HCT116 (cell line): ENCODE measurements at regions not wholly inside any gene's neighbourhood (a gene's known extent, or its start where the extent isn't known, plus 50 kb on each side); places are given as distances from the start of the nearest gene placed in this dataset.
"Not testable (repeated sequence)": the region's sequence is repeated elsewhere in the genome, so short reads cannot be mapped to it uniquely, and the experiment has no call there.

Experiments
- ATAC-seq: fragments of 200-7000 bp; cut with Tn5 transposase; 2 replicates; pipeline ENCODE4 v1.9.1; 2020; ENCODE audit warnings: mild to moderate bottlenecking, moderate library complexity
- BruUV-seq: library from RNA; stranded (reverse); fragments of 400-500 nt; replicated peaks from 2 replicates; lab custom pipeline; 2021; lab: Mats Ljungman, UMichigan
- CTCF ChIA-PET: fragments of 300-600 bp; sonication (Branson Sonifier 250); formaldehyde crosslinking; loops from one replicate; lab custom pipeline; 2021; ENCODE audit warnings: antibody characterized with exemption; lab: Charles Lee
- POLR2A ChIA-PET: fragments of 300-600, 350-600 bp; sonication (Branson Sonifier 250); formaldehyde crosslinking; loops from one replicate; lab custom pipeline; 2021; ENCODE audit warnings: antibody characterized with exemption; lab: Charles Lee
- RAD21 ChIA-PET, 2 experiments: fragments of 300-600 bp; sonication (Branson Sonifier 250); formaldehyde crosslinking; loops; one replicate each; lab custom pipeline; 2023; ENCODE audit warnings: low total read pairs in 2 of 2; ENCODE audit not compliant: uncharacterized antibody in 2 of 2, unreplicated experiment in 2 of 2, low non-redundant PET in 1 of 2; lab: Charles Lee
- DNase-seq: peaks from one replicate; pipeline ENCODE4 v3.0.0-alpha.2; 2010; ENCODE audit warnings: low read depth, low spot score
- H2AFZ ChIP-seq: fragments of 200-600 bp; shearing (Covaris generic), sonication (generic); 2 replicates; pipeline ENCODE4 v1.6.1; 2017; ENCODE audit warnings: low read depth, mixed run types, mixed read lengths, antibody characterized with exemption, low read length; ENCODE audit not compliant: poor library complexity, severe bottlenecking
- H3K27ac ChIP-seq: 2 replicates; pipeline ENCODE4 v1.5.1; 2012; ENCODE audit warnings: low read depth, low read length
- H3K27me3 ChIP-seq: fragments of 200-600 bp; sonication (generic); 2 replicates; pipeline ENCODE4 v1.6.1; 2016; ENCODE audit warnings: mixed run types, low read length, mixed read lengths; ENCODE audit not compliant: insufficient read depth
- H3K36me3 ChIP-seq, 2 experiments: fragments of 200-500 bp in 1 of 2; fragments of 200-600 bp in 1 of 2; sonication (Bioruptor generic) in 1 of 2; sonication (generic) in 1 of 2; 2 replicates each; pipeline versions ENCODE4 v1.5.1 to v1.6.1; 2014 to 2016; ENCODE audit warnings: low read length in 2 of 2, inconsistent platforms in 1 of 2, mixed read lengths in 1 of 2, mixed run types in 1 of 2; ENCODE audit not compliant: insufficient read depth in 2 of 2, control insufficient read depth in 1 of 2
- H3K4me1 ChIP-seq, 2 experiments: fragments of 200-600 bp in 1 of 2; sonication (generic) in 1 of 2; 2 replicates each; pipeline versions ENCODE4 v1.5.1 to v1.6.1; 2012 to 2017; ENCODE audit warnings: low read length in 2 of 2, inconsistent platforms in 1 of 2, mild to moderate bottlenecking in 1 of 2, mixed read lengths in 1 of 2, mixed run types in 1 of 2, moderate library complexity in 1 of 2; ENCODE audit not compliant: insufficient read depth in 2 of 2, control insufficient read depth in 1 of 2
- H3K4me2 ChIP-seq: fragments of 200-600 bp; sonication (generic); 2 replicates; pipeline ENCODE4 v1.6.1; 2017; ENCODE audit warnings: mixed run types, low read length, mixed read lengths
- H3K4me3 ChIP-seq, 2 experiments: fragments of 200-600 bp in 1 of 2; sonication (generic) in 1 of 2; replicated peaks in 1 of 2; 2 replicates each; pipeline ENCODE4 v1.5.1; 2011 to 2016; ENCODE audit warnings: low read length in 2 of 2, control low read depth in 1 of 2, low read depth in 1 of 2, mild to moderate bottlenecking in 1 of 2, mixed read lengths in 1 of 2, mixed run types in 1 of 2
- H3K79me2 ChIP-seq: fragments of 200-600 bp; sonication (generic); 2 replicates; pipeline ENCODE4 v1.6.1; 2017; ENCODE audit warnings: mild to moderate bottlenecking, mixed run types, low read length, moderate library complexity, mixed read lengths; ENCODE audit not compliant: insufficient read depth
- H3K9ac ChIP-seq: fragments of 200-600 bp; sonication (generic); 2 replicates; pipeline ENCODE4 v1.6.1; 2016; ENCODE audit warnings: low read length, mixed read lengths
- H3K9me2 ChIP-seq: fragments of 200-600 bp; sonication (generic), shearing (Covaris generic); 2 replicates; pipeline ENCODE4 v1.6.1; 2017; ENCODE audit warnings: mixed run types, mild to moderate bottlenecking, moderate library complexity; ENCODE audit not compliant: insufficient read depth
- H3K9me3 ChIP-seq, 2 experiments: fragments of 200-500 bp in 1 of 2; fragments of 200-600 bp in 1 of 2; sonication (Bioruptor generic) in 1 of 2; sonication (generic) in 1 of 2; 2 replicates each; pipeline ENCODE4 v1.6.1; 2014 to 2017; ENCODE audit warnings: low read length in 2 of 2, mixed read lengths in 2 of 2, inconsistent platforms in 1 of 2, low read depth in 1 of 2, mild to moderate bottlenecking in 1 of 2, mixed run types in 1 of 2, moderate library complexity in 1 of 2; ENCODE audit not compliant: control insufficient read depth in 1 of 2, insufficient read depth in 1 of 2
- H4K20me1 ChIP-seq: fragments of 200-600 bp; sonication (generic), shearing (Covaris generic); 2 replicates; pipeline ENCODE4 v1.6.1; 2017; ENCODE audit warnings: mixed run types, mild to moderate bottlenecking, moderate library complexity; ENCODE audit not compliant: insufficient read depth
- CBX3 ChIP-seq: IDR thresholded peaks from 2 replicates; pipeline ENCODE4 v1.6.1; 2012; ENCODE audit warnings: low read depth
- EZH2 ChIP-seq: fragments of 200-600 bp; sonication (generic); IDR thresholded peaks from 2 replicates; pipeline ENCODE4 v1.6.1; 2017; ENCODE audit warnings: antibody characterized with exemption, mixed run types
- POLR2AphosphoS5 ChIP-seq: IDR thresholded peaks from 2 replicates; pipeline ENCODE4 v1.6.1; 2011; ENCODE audit warnings: mild to moderate bottlenecking, low read depth, low read length, moderate library complexity
- SRF ChIP-seq: IDR thresholded peaks from 2 replicates; pipeline ENCODE4 v1.6.1; 2012; ENCODE audit warnings: low read depth
- intact Hi-C: fragments of 100-400 bp; cut with micrococcal nuclease; formaldehyde crosslinking; loops from 2 replicates; pipeline ENCODE4 v1.10.0; 2022
- TF ChIP-seq, protein P1 (sequence below): IDR thresholded peaks from 2 replicates; pipeline ENCODE4 v1.6.1; 2012; ENCODE audit warnings: low read depth
- TF ChIP-seq, protein P2 (sequence below), 3 experiments: fragments of 200-600 bp in 1 of 3; sonication (generic) in 1 of 3; IDR thresholded peaks in 2 of 3; conservative IDR thresholded peaks in 1 of 3; 2 replicates each; pipeline ENCODE4 v1.5.1; 2012 to 2017; ENCODE audit warnings: low read depth in 2 of 3, low read length in 2 of 3, antibody characterized with exemption in 1 of 3, borderline replicate concordance in 1 of 3, control low read depth in 1 of 3, mild to moderate bottlenecking in 1 of 3, mixed read lengths in 1 of 3, mixed run types in 1 of 3, moderate library complexity in 1 of 3; ENCODE audit not compliant: insufficient read depth in 1 of 3

- TF ChIP-seq, protein P1, sequence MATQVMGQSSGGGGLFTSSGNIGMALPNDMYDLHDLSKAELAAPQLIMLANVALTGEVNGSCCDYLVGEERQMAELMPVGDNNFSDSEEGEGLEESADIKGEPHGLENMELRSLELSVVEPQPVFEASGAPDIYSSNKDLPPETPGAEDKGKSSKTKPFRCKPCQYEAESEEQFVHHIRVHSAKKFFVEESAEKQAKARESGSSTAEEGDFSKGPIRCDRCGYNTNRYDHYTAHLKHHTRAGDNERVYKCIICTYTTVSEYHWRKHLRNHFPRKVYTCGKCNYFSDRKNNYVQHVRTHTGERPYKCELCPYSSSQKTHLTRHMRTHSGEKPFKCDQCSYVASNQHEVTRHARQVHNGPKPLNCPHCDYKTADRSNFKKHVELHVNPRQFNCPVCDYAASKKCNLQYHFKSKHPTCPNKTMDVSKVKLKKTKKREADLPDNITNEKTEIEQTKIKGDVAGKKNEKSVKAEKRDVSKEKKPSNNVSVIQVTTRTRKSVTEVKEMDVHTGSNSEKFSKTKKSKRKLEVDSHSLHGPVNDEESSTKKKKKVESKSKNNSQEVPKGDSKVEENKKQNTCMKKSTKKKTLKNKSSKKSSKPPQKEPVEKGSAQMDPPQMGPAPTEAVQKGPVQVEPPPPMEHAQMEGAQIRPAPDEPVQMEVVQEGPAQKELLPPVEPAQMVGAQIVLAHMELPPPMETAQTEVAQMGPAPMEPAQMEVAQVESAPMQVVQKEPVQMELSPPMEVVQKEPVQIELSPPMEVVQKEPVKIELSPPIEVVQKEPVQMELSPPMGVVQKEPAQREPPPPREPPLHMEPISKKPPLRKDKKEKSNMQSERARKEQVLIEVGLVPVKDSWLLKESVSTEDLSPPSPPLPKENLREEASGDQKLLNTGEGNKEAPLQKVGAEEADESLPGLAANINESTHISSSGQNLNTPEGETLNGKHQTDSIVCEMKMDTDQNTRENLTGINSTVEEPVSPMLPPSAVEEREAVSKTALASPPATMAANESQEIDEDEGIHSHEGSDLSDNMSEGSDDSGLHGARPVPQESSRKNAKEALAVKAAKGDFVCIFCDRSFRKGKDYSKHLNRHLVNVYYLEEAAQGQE, result no peak
- no peak for TF ChIP-seq SRF
Measured at GRCh38 chr7:115328018-115328417, 406.1 kb downstream of the MDFIC start (continued).

- no peak overlapping the region for H3K4me2 ChIP-seq
- no peaks in the 10 kb centered on the region for H3K4me1 ChIP-seq
- H3K27me3 ChIP-seq, result no peaks in the 10 kb centered on the region
- ChIA-PET RAD21 (no interaction called here), POLR2A (no interaction called here), CTCF (no interaction called here)
- ATAC-seq (no peak), DNase-seq (no peak)
- H3K9me3 ChIP-seq, result no peaks in the 10 kb centered on the region
- H3K79me2 ChIP-seq, result no peaks in the 10 kb centered on the region
- TF ChIP-seq SRF (no peak), EZH2 (no peak)
- no peak overlapping the region for H3K9ac ChIP-seq
- no peaks in the 10 kb centered on the region for H4K20me1 ChIP-seq
- H3K9me2 ChIP-seq, result no peaks in the 10 kb centered on the region
- H3K36me3 ChIP-seq, result no peaks in the 10 kb centered on the region
- BruUV-seq, result no TSS peak
- H3K4me3 ChIP-seq, result no peak overlapping the region
- H2AFZ ChIP-seq, result no peak overlapping the region
- intact Hi-C loops, result no loop called here
- H3K27ac ChIP-seq, result no peak overlapping the region
Measured at GRCh38 chr7:115327326-115327725, 405.4 kb downstream of the MDFIC start.

DNA sequence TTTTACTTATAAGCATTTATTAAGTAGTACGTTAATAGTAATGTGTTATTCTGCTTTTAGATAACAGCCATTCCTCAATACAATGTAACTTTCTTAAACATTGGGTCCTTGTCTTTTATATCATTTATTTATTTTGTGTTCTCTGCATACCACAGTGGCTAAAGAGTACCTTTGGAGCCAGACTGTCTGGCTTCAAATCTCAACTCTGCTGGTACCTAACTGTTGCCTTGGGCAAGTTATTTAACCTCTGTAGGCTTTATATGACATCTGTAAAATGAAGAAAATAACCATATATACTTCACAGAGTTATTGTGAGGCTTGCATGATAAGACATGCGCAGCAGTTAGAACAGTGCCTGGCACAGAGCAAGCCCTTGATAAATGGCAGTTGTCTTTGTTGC lies 397.6 kb downstream of the MDFIC start:
- ChIA-PET CTCF (no interaction called here), RAD21 (no interaction called here), POLR2A (no interaction called here)
- DNase-seq (no peak), ATAC-seq (no peak)
- no peaks in the 10 kb centered on the region for H3K4me1 ChIP-seq
- no peaks in the 10 kb centered on the region for H3K36me3 ChIP-seq
- no peaks in the 10 kb centered on the region for H3K9me3 ChIP-seq
- no peak overlapping the region for H3K4me3 ChIP-seq
- intact Hi-C loops, result no loop called here
- no peak overlapping the region for H3K9ac ChIP-seq
- H3K79me2 ChIP-seq, result no peaks in the 10 kb centered on the region
- no peak overlapping the region for H3K4me2 ChIP-seq
- no peaks in the 10 kb centered on the region for H4K20me1 ChIP-seq
- no peak overlapping the region for H3K27ac ChIP-seq
- BruUV-seq, result no TSS peak
- TF ChIP-seq CBX3, result no peak
- TF ChIP-seq, protein P2, sequence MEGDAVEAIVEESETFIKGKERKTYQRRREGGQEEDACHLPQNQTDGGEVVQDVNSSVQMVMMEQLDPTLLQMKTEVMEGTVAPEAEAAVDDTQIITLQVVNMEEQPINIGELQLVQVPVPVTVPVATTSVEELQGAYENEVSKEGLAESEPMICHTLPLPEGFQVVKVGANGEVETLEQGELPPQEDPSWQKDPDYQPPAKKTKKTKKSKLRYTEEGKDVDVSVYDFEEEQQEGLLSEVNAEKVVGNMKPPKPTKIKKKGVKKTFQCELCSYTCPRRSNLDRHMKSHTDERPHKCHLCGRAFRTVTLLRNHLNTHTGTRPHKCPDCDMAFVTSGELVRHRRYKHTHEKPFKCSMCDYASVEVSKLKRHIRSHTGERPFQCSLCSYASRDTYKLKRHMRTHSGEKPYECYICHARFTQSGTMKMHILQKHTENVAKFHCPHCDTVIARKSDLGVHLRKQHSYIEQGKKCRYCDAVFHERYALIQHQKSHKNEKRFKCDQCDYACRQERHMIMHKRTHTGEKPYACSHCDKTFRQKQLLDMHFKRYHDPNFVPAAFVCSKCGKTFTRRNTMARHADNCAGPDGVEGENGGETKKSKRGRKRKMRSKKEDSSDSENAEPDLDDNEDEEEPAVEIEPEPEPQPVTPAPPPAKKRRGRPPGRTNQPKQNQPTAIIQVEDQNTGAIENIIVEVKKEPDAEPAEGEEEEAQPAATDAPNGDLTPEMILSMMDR (IDR thresholded peaks at IDR 0.05 in 2 of 3, conservative IDR thresholded peaks at IDR 0.05 in 1 of 3; ENCODE audit: borderline replicate concordance in 1 of 3, insufficient read depth in 1 of 3, low read depth in 2 of 3, low read length in 2 of 3), result no peak
- no peak for TF ChIP-seq POLR2AphosphoS5
- no peaks in the 10 kb centered on the region for H3K9me2 ChIP-seq
- H3K27me3 ChIP-seq, result no peaks in the 10 kb centered on the region
- H2AFZ ChIP-seq, result no peak overlapping the region

DNA sequence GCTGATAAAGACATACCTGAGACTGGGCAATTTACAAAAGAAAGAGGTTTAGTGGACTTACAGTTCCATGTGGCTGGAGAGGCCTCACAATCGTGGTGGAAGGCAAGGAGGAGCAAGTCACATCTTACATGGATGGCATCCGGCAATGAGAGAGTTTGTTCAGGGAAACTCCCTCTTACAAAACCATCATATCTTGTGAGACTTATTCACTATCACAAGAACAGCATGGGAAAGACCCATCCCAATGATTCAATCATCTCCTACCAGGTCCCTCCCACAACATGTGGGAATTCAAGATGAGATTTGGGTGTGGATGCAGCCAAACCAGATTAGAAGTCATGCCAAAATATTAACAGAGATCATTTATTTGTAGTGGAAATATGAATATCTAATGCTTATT lies 388.4 kb downstream of the MDFIC start:
- H3K4me1 ChIP-seq, H3K9me2 ChIP-seq, RAD21 ChIA-PET, H3K4me2 ChIP-seq, DNase-seq, CTCF ChIA-PET, H3K79me2 ChIP-seq, BruUV-seq, H2AFZ ChIP-seq, H3K4me3 ChIP-seq, H3K27me3 ChIP-seq, intact Hi-C loops, H3K9ac ChIP-seq, H4K20me1 ChIP-seq, H3K9me3 ChIP-seq, ATAC-seq, H3K27ac ChIP-seq, H3K36me3 ChIP-seq, POLR2A ChIA-PET: not testable (repeated sequence)
